HG02870 (cell line): ENCODE measurements at regions not wholly inside any gene's neighbourhood (a gene's known extent, or its start where the extent isn't known, plus 50 kb on each side); places are given as distances from the start of the nearest gene placed in this dataset.

ENCODE experiments used
- ATAC-seq: cut with Tn5 transposase; IDR thresholded peaks from one replicate; pipeline ENCODE4 v1.9.1; 2021; ENCODE audit warnings: mild to moderate bottlenecking, moderate library complexity; ENCODE audit not compliant: unreplicated experiment

GRCh38 chr3:178146406-178146831, 389.8 kb upstream of the KCNMB2 start:
- ATAC-seq: no peak

DNA sequence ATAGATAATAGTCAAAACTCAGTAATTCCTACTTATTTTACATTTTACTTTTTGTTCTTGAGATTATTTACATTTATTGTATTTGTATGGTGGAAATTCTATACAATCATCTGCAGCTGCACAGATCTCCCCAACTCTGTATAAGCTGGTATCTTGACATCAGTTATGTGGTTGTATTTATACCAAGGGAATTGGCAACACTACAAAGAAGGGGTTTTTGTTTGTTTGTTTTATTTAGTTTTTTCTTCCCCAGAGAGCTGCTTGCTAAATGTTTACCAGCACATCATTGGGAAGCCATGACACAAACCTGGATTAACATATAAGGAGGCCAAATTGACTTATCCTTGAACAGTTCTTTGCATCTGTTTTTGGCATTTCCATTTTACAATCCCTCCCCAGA, 389.2 kb upstream of the KCNMB2 start:
- ATAC-seq: no peak

GRCh38 chr3:178152031-178152806, 384.0 kb upstream of the KCNMB2 start:
- no peak for ATAC-seq

DNA sequence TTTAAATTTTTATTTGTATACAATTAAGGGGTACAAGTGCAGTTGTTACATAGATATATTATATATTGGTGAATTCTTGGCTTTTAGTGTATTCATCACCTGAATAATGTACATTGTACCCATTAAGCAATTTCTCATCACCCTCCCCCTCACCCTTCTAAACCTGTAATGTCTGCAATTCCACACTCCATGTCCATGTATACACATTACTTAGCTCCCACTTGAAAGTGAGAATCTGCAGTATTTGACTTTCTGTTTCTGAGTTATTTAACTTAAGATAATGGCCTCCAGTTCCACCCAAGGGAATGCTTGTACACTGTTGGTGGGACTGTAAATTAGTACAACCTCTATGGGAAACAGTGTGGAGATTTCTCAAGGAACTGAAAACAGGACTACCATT, 383.2 kb upstream of the KCNMB2 start:
- no peak for ATAC-seq

DNA sequence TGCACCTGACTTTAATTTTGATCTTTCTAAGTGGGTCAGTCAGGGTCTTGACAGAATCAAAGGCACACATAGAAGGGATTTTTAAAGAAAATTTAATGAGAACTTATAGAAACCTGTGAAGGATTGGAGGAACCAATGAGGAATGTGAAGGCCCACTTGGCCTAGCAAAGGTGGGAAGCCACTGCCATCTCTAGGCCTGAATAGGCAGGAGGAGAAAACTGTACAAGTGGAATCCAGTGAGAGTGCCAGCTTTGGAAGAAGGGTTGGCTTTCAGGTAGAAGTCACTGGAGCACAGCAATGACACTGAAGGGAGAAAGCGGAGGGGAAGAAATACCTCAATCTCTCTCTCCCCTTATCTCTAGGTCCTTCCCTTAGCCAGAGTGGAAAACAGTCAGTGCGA, 380.7 kb upstream of the KCNMB2 start:
- no peak for ATAC-seq

GRCh38 chr3:178156301-178156700, 379.9 kb upstream of the KCNMB2 start:
- ATAC-seq: no peak

- ATAC-seq: no peak
These were observed 376.5 kb upstream of the KCNMB2 start for GRCh38 chr3:178159691-178160220.

DNA sequence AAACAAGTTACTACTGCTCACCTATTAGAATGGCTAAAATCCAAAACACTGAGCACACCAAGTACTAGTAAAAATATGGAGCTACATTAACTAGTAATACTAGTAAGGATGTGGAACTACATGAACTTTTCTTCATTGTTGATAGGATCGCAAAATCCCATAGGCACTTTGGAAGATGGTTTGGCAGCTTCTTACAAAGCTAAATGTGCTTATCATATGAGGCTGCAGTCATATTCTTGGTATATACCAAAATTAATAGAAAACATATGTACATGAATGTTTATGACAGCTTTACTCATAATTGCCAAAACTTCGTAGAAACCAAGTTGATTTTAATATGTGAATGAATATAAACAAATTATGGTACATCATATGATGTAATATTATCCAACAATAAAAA, 366.8 kb upstream of the KCNMB2 start:
- no peak for ATAC-seq

GRCh38 chr3:178170698-178171535, 365.3 kb upstream of the KCNMB2 start:
- ATAC-seq: no peak

DNA sequence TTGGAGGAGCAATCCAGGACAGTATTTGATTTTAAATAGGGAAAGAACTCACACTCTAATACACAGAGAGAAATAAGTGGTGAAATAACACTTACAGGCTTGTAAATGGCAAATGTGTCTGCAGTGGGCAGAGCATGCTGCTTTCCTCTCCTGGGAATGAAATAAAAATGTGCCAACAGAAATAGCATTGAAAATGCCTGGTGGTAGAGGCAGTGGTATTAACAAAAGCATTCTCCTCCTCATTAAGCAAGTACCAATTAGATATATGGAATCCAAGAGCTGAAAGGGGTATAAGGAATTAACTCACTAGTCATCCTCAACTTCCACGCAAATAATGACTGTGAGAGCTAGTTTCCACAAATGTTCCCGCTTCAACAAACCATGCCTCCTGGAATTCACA, 364.1 kb upstream of the KCNMB2 start:
- ATAC-seq: no peak

- ATAC-seq: no peak
These were observed 361.9 kb upstream of the KCNMB2 start for GRCh38 chr3:178174201-178174915.

- no peak for ATAC-seq
These were observed 355.1 kb upstream of the KCNMB2 start for GRCh38 chr3:178181088-178181487.

DNA sequence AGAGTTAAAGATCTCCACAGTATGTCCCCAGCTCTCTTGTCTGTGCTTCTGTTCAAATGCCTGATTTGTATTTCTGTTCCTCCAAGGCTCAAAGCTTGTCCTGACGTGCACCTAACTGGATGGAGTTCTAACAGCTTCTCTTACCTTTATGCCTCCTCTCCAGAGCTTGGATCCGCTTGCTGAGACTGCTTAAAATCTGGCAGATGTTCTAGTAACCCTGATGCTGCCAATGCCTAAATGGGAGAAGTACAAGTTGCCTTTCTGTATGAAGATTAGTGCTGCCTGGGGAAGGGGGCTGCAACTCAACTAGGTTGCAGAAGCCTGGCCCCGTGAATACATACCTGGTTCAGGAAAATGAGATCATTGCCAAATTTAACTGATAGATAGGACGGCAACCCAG, 354.5 kb upstream of the KCNMB2 start:
- ATAC-seq: no peak

DNA sequence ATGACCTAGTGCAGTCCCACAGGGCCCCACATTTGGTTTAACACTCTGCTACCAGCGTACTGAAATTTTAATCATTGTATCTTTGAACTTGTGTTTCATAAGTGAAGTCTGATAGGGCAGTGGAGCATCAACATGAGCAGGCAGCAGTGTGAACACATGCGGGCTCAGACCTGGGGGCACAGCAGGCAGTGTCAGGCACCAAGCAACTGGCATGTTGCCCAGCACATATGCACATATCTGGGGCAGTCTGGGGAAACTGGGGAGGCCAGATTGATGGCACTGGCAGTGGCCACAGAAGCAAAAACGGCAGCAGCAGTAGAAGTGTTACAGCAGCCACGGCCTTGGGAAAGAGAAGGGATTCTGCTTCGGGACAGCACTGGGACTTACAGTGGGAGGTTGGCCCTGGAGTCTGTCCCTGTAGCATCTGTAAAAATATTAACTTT, 353.9 kb upstream of the KCNMB2 start:
- ATAC-seq: no peak

- no peak for ATAC-seq
These were observed 351.4 kb upstream of the KCNMB2 start for GRCh38 chr3:178184833-178185232.

DNA sequence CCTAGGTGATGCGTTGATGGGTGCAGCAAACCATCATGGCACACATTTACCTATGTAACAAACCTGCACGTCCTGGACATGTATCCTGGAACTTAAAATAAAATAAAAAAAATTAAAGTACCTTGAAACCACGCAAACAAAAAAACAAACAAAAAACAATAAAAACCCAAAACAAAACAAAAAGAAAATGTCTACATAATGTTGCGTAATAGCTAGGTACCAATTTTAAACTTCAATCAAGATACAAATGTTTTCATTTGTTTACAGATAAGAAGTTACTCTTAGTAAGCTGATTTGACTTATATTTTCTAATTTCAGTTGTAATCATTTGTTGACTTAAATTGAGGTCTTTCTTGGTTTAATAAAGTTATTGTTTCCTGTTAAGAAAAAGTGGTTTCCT, 349.6 kb upstream of the KCNMB2 start:
- ATAC-seq: no peak

GRCh38 chr3:178189854-178190253, 346.4 kb upstream of the KCNMB2 start:
- no peak for ATAC-seq

GRCh38 chr3:178193846-178194245, 342.4 kb upstream of the KCNMB2 start:
- ATAC-seq: no peak

DNA sequence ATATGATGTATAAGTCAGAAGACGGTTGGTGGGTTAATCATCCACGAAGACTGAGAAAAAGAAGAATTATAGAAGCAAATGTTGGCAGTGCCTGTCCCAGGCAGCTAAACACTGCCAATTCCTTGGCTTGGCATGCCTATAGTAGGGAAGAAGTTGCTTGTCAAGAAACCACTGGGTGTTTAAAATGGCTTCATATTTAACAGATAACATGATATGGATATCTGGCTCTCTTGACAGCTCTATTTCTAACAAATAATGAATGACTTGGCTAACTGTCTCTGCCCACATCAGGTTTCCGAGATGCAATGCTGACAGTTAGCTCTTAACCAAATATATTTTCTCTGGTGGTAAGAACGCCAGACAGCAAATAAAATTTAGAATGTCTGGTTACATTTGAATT, 341.7 kb upstream of the KCNMB2 start:
- no peak for ATAC-seq

- peak; percentile 97 for ATAC-seq
These were observed 340.4 kb upstream of the KCNMB2 start for GRCh38 chr3:178195824-178196223.

- no peak for ATAC-seq
These were observed 337.9 kb upstream of the KCNMB2 start for GRCh38 chr3:178198329-178198728.
